ENCODE measurements at regions not wholly inside any gene's neighbourhood (a gene's known extent, or its start where the extent isn't known, plus 50 kb on each side); places are given as distances from the start of the nearest gene placed in this dataset.

GRCh38 chr1:228854907-228855306 lies 119.6 kb downstream of the RHOU start:
- Histone ChIP-seq H3K27me3 (replicated peaks; ENCODE audit: control insufficient read depth, insufficient read depth, low read length) (no peaks in the 10 kb centered on the region; the same call in none of the 2 replicates), H3K4me3 (replicated peaks; ENCODE audit: low read depth, low read length) (no peak overlapping the region), H3K36me3 (ENCODE audit: control insufficient read depth, insufficient read depth, low read length) (no peaks in the 10 kb centered on the region)
- TF ChIP-seq, protein P1, sequence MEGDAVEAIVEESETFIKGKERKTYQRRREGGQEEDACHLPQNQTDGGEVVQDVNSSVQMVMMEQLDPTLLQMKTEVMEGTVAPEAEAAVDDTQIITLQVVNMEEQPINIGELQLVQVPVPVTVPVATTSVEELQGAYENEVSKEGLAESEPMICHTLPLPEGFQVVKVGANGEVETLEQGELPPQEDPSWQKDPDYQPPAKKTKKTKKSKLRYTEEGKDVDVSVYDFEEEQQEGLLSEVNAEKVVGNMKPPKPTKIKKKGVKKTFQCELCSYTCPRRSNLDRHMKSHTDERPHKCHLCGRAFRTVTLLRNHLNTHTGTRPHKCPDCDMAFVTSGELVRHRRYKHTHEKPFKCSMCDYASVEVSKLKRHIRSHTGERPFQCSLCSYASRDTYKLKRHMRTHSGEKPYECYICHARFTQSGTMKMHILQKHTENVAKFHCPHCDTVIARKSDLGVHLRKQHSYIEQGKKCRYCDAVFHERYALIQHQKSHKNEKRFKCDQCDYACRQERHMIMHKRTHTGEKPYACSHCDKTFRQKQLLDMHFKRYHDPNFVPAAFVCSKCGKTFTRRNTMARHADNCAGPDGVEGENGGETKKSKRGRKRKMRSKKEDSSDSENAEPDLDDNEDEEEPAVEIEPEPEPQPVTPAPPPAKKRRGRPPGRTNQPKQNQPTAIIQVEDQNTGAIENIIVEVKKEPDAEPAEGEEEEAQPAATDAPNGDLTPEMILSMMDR (IDR thresholded peaks at IDR 0.05; ENCODE audit: insufficient read depth, low read length, poor library complexity, severe bottlenecking): no peak
- DNase-seq (ENCODE audit: extremely low read depth, insufficient read length): no peak

GRCh38 chr1:228857611-228858010 lies 122.3 kb downstream of the RHOU start:
- peaks cover 1% of the 10 kb centered on the region for H3K27me3 ChIP-seq (replicated peaks; ENCODE audit: control insufficient read depth, insufficient read depth, low read length)
- TF ChIP-seq, protein P1 (IDR thresholded peaks at IDR 0.05; ENCODE audit: insufficient read depth, low read length, poor library complexity, severe bottlenecking): no peak
- DNase-seq (ENCODE audit: extremely low read depth, insufficient read length): no peak
- no peak overlapping the region for H3K4me3 ChIP-seq (replicated peaks; ENCODE audit: low read depth, low read length)
- H3K36me3 ChIP-seq (ENCODE audit: control insufficient read depth, insufficient read depth, low read length): no peaks in the 10 kb centered on the region

DNA sequence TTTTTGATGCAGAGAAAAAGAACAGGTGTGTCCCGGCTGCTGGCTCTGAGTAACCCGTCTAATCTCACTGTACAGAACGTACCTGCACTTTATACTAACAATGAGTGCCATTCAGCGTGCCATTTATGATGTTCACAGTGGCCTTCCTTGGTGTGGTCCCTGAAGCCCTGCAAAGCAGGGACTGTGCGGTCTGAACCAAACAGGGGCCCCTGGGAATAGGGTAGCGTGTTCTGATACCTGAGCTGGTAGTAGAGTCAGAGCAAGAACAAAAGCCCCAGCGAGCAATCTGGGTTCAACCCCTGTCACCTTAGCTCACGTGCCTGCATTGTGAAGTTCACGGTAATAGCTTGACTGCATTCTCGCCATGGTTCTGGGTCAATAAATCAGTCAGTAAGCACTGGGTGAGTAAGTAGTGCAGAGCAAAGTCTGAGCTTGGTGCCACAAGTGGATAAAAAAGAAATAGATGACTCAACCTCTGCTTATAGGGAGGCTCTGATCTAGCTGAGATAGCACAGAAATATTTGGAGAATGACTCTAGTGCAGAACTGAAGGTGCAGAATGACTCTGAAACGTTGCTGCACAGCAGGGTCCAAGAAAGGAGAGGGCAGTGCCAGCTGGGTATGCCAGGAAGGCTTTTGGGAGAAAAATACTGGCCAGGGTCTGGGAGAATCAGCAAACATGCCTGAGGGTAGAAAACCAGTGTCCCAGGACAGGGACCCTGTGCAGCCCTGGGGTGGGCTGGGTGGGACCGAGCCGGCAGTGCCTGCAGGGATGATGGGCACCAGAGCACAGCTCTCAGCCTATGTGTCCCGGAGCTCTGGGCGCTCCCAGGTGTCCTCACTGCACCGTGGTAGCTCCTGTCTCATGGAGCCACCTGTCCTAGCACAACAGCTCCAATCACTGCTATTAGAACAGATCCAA lies 125.9 kb downstream of the RHOU start:
- no peak overlapping the region for H3K4me3 ChIP-seq (replicated peaks; ENCODE audit: low read depth, low read length)
- TF ChIP-seq, protein P1 (IDR thresholded peaks at IDR 0.05; ENCODE audit: insufficient read depth, low read length, poor library complexity, severe bottlenecking): no peak
- peaks cover 2% of the 10 kb centered on the region for H3K27me3 ChIP-seq (replicated peaks; ENCODE audit: control insufficient read depth, insufficient read depth, low read length)
- H3K36me3 ChIP-seq (ENCODE audit: control insufficient read depth, insufficient read depth, low read length): no peaks in the 10 kb centered on the region
- no peak for DNase-seq (ENCODE audit: extremely low read depth, insufficient read length)

DNA sequence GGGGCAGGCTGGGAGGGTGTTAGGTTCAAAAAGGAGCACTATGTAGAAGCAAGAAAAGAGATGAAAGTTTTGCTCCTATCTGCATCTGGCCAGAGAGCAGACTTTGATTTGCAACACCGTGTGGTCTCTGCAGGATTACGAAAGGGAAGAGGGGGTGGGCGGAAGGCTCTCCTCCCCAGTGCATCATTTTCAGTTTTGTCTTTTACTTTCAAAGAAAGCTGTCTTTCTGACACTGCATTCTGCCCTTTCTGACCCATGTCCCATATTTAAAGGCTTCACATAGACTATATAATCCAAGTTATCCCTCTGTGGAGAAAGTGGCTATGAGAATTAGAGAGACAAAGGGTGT lies 126.5 kb downstream of the RHOU start:
- H3K27me3 ChIP-seq (replicated peaks; ENCODE audit: control insufficient read depth, insufficient read depth, low read length): peaks cover 2% of the 10 kb centered on the region
- TF ChIP-seq, protein P1 (IDR thresholded peaks at IDR 0.05; ENCODE audit: insufficient read depth, low read length, poor library complexity, severe bottlenecking): no peak
- DNase-seq (ENCODE audit: extremely low read depth, insufficient read length): no peak
- H3K4me3 ChIP-seq (replicated peaks; ENCODE audit: low read depth, low read length): no peak overlapping the region
- no peaks in the 10 kb centered on the region for H3K36me3 ChIP-seq (ENCODE audit: control insufficient read depth, insufficient read depth, low read length)

GRCh38 chr1:228862542-228863505 lies 127.5 kb downstream of the RHOU start:
- TF ChIP-seq, protein P1 (IDR thresholded peaks at IDR 0.05; ENCODE audit: insufficient read depth, low read length, poor library complexity, severe bottlenecking): no peak
- DNase-seq (ENCODE audit: extremely low read depth, insufficient read length): no peak
- peaks cover 2% of the 10 kb centered on the region for H3K27me3 ChIP-seq (replicated peaks; ENCODE audit: control insufficient read depth, insufficient read depth, low read length)

More at GRCh38 chr1:228862542-228863505, 127.5 kb downstream of the RHOU start:
- H3K4me3 ChIP-seq (replicated peaks; ENCODE audit: low read depth, low read length): no peak overlapping the region
- H3K36me3 ChIP-seq (ENCODE audit: control insufficient read depth, insufficient read depth, low read length): no peaks in the 10 kb centered on the region
